Astrocyte (in vitro differentiated cells and primary cell): ENCODE measurements at regions not wholly inside any gene's neighbourhood (a gene's known extent, or its start where the extent isn't known, plus 50 kb on each side); places are given as distances from the start of the nearest gene placed in this dataset.
"Not testable (repeated sequence)": the region's sequence is repeated elsewhere in the genome, so short reads cannot be mapped to it uniquely, and the experiment has no call there.

Experiments
- DNase-seq: peaks from one replicate; pipeline ENCODE4 v3.0.0-alpha.2; 2010; ENCODE audit warnings: low read depth
- FAIRE-seq: peaks from 2 replicates; lab custom pipeline; 2011; peaks lifted over from hg19 to GRCh38; lab: Jason Lieb, UNC
- H2AFZ ChIP-seq: 2 replicates; pipeline ENCODE4 v1.6.0; 2012; ENCODE audit warnings: low read depth, low read length, inconsistent platforms
- H3K27ac ChIP-seq: 2 replicates; pipeline ENCODE4 v1.5.1; 2011; ENCODE audit warnings: low read depth, low read length, inconsistent platforms
- H3K27me3 ChIP-seq: 2 replicates; pipeline ENCODE4 v1.6.0; 2011; ENCODE audit warnings: low read length, inconsistent platforms; ENCODE audit not compliant: insufficient read depth
- H3K36me3 ChIP-seq: 2 replicates; pipeline ENCODE4 v1.5.1; 2011; ENCODE audit warnings: low read length, inconsistent platforms; ENCODE audit not compliant: insufficient read depth
- H3K4me1 ChIP-seq: 2 replicates; pipeline ENCODE4 v1.5.1; 2011; ENCODE audit warnings: low read length, inconsistent platforms; ENCODE audit not compliant: insufficient read depth
- H3K4me2 ChIP-seq: 2 replicates; pipeline ENCODE4 v1.6.0; 2012; ENCODE audit warnings: low read length, inconsistent platforms
- H3K4me3 ChIP-seq: 2 replicates; pipeline ENCODE4 v1.5.1; 2011; ENCODE audit warnings: low read depth, mild to moderate bottlenecking, low read length, inconsistent platforms; ENCODE audit not compliant: insufficient read depth
- H3K79me2 ChIP-seq: 2 replicates; pipeline ENCODE4 v1.6.0; 2012; ENCODE audit warnings: mild to moderate bottlenecking, low read length, inconsistent platforms; ENCODE audit not compliant: insufficient read depth
- H3K9ac ChIP-seq: 2 replicates; pipeline ENCODE4 v1.6.0; 2012; ENCODE audit warnings: mild to moderate bottlenecking, low read length, inconsistent platforms
- H3K9me3 ChIP-seq: 2 replicates; pipeline ENCODE4 v1.5.1; 2012; ENCODE audit warnings: low read depth, mild to moderate bottlenecking, low read length, inconsistent platforms; ENCODE audit not compliant: insufficient read depth
- H4K20me1 ChIP-seq: 2 replicates; pipeline ENCODE4 v1.6.0; 2012; ENCODE audit warnings: low read length, inconsistent platforms; ENCODE audit not compliant: insufficient read depth
- H3K27ac Mint-ChIP-seq: one replicate; pipeline ENCODE4 v1.8.0; 2021; ENCODE audit warnings: mild to moderate bottlenecking, mixed read lengths; ENCODE audit not compliant: unreplicated experiment
- H3K27me3 Mint-ChIP-seq: one replicate; pipeline ENCODE4 v1.8.0; 2021; ENCODE audit warnings: low read depth, mixed read lengths; ENCODE audit not compliant: unreplicated experiment
- H3K36me3 Mint-ChIP-seq: one replicate; pipeline ENCODE4 v1.8.0; 2021; ENCODE audit warnings: low read depth, mixed read lengths; ENCODE audit not compliant: unreplicated experiment
- H3K4me1 Mint-ChIP-seq: one replicate; pipeline ENCODE4 v1.8.0; 2021; ENCODE audit warnings: low read depth, mixed read lengths; ENCODE audit not compliant: unreplicated experiment
- H3K4me3 Mint-ChIP-seq: one replicate; pipeline ENCODE4 v1.8.0; 2021; ENCODE audit warnings: mild to moderate bottlenecking, moderate library complexity, mixed read lengths; ENCODE audit not compliant: unreplicated experiment
- H3K9me3 Mint-ChIP-seq: one replicate; pipeline ENCODE4 v1.8.0; 2021; ENCODE audit warnings: mild to moderate bottlenecking, mixed read lengths; ENCODE audit not compliant: unreplicated experiment
- CTCF ChIP-seq: IDR thresholded peaks from 2 replicates; pipeline ENCODE4 v1.5.1; 2011; ENCODE audit warnings: low read depth, mild to moderate bottlenecking, inconsistent platforms, low read length, moderate library complexity; ENCODE audit not compliant: insufficient read depth
- EZH2 ChIP-seq: IDR thresholded peaks from 2 replicates; pipeline ENCODE4 v1.6.1; 2012; ENCODE audit warnings: mild to moderate bottlenecking, low read length, inconsistent platforms; ENCODE audit not compliant: insufficient read depth

GRCh38 chr16:60404401-60404800 is 1631.8 kb downstream of the CDH8 start:
- H3K9me3 ChIP-seq: no peaks in the 10 kb centered on the region
- Mint-ChIP-seq H3K4me3 (no peak overlapping the region), H3K36me3 (no peaks in the 10 kb centered on the region), H3K27ac (no peak overlapping the region), H3K4me1 (peaks cover 5% of the 10 kb centered on the region), H3K9me3 (no peaks in the 10 kb centered on the region), H3K27me3 (no peaks in the 10 kb centered on the region)
- no peaks in the 10 kb centered on the region for H3K36me3 ChIP-seq
- H3K4me2 ChIP-seq: no peak overlapping the region
- no peak overlapping the region for H3K4me3 ChIP-seq
- H3K4me1 ChIP-seq: no peaks in the 10 kb centered on the region
- no peaks in the 10 kb centered on the region for H3K27me3 ChIP-seq
- no peak for FAIRE-seq
- H2AFZ ChIP-seq: no peak overlapping the region
- peak; percentile 14 for DNase-seq
- no peaks in the 10 kb centered on the region for H4K20me1 ChIP-seq
- TF ChIP-seq EZH2 (no peak), CTCF (no peak)
- H3K27ac ChIP-seq: no peak overlapping the region
- H3K9ac ChIP-seq: no peak overlapping the region
- H3K79me2 ChIP-seq: no peaks in the 10 kb centered on the region

GRCh38 chr16:60402941-60403340 is 1633.3 kb downstream of the CDH8 start:
- not testable (repeated sequence) for H3K9ac ChIP-seq, FAIRE-seq, DNase-seq, H3K4me1 ChIP-seq, H3K36me3 ChIP-seq, H3K27ac ChIP-seq, H3K79me2 ChIP-seq, H3K4me3 Mint-ChIP-seq, H3K4me2 ChIP-seq, H3K27ac Mint-ChIP-seq, H3K27me3 Mint-ChIP-seq, H3K4me3 ChIP-seq, H3K36me3 Mint-ChIP-seq, H3K4me1 Mint-ChIP-seq, H3K9me3 ChIP-seq, H3K27me3 ChIP-seq, H4K20me1 ChIP-seq, H3K9me3 Mint-ChIP-seq, H2AFZ ChIP-seq

GRCh38 chr16:60392380-60392779 is 1643.9 kb downstream of the CDH8 start:
- no peaks in the 10 kb centered on the region for H3K9me3 Mint-ChIP-seq
- Histone ChIP-seq H3K4me1 (no peaks in the 10 kb centered on the region), H3K9me3 (no peaks in the 10 kb centered on the region), H3K36me3 (no peaks in the 10 kb centered on the region), H3K4me2 (no peak overlapping the region), H3K79me2 (no peaks in the 10 kb centered on the region), H3K9ac (no peak overlapping the region), H3K27ac (no peak overlapping the region), H2AFZ (no peak overlapping the region), H3K4me3 (no peak overlapping the region), H4K20me1 (no peaks in the 10 kb centered on the region), H3K27me3 (no peaks in the 10 kb centered on the region)
- no peaks in the 10 kb centered on the region for H3K27me3 Mint-ChIP-seq
- H3K27ac Mint-ChIP-seq: no peak overlapping the region
- FAIRE-seq: no peak
- no peaks in the 10 kb centered on the region for H3K36me3 Mint-ChIP-seq
- no peaks in the 10 kb centered on the region for H3K4me1 Mint-ChIP-seq
- TF ChIP-seq CTCF: no peak
- no peak for TF ChIP-seq EZH2
- H3K4me3 Mint-ChIP-seq: no peak overlapping the region
- DNase-seq: no peak
